NCI-H748 (cell line): ENCODE measurements at regions not wholly inside any gene's neighbourhood (a gene's known extent, or its start where the extent isn't known, plus 50 kb on each side); places are given as distances from the start of the nearest gene placed in this dataset.
"Not testable (repeated sequence)": the region's sequence is repeated elsewhere in the genome, so short reads cannot be mapped to it uniquely, and the experiment has no call there.

Experiments
- DNase-seq: peaks from one replicate; lab custom pipeline; 2025; ENCODE audit not compliant: unreplicated experiment; lab: John Stamatoyannopoulos, UW

GRCh38 chr13:60699636-60700035 lies 302.6 kb downstream of the TDRD3 start:
- no peak for DNase-seq

- no peak for DNase-seq
Observed at GRCh38 chr13:60696602-60697001, 299.6 kb downstream of the TDRD3 start.

- DNase-seq: no peak
Observed at GRCh38 chr13:60691268-60691667, 294.2 kb downstream of the TDRD3 start.

- DNase-seq: no peak
Observed at GRCh38 chr13:60690604-60691003, 293.6 kb downstream of the TDRD3 start.

GRCh38 chr13:60689571-60689970 lies 292.6 kb downstream of the TDRD3 start:
- DNase-seq: no peak

- DNase-seq: no peak
Observed at GRCh38 chr13:60689076-60689475, 292.1 kb downstream of the TDRD3 start.

GRCh38 chr13:60679928-60680694 lies 283.1 kb downstream of the TDRD3 start:
- DNase-seq: no peak

- no peak for DNase-seq
Observed at GRCh38 chr13:60679131-60679530, 282.1 kb downstream of the TDRD3 start.

- no peak for DNase-seq
Observed at GRCh38 chr13:60671386-60671785, 274.4 kb downstream of the TDRD3 start.

- no peak for DNase-seq
Observed at GRCh38 chr13:60663788-60664187, 266.8 kb downstream of the TDRD3 start.

GRCh38 chr13:60662595-60662994 lies 265.6 kb downstream of the TDRD3 start:
- no peak for DNase-seq

- no peak for DNase-seq
Observed at GRCh38 chr13:60661521-60661920, 264.5 kb downstream of the TDRD3 start.

- DNase-seq: not testable (repeated sequence)
Observed at GRCh38 chr13:60657586-60657985, 260.6 kb downstream of the TDRD3 start.

GRCh38 chr13:60655256-60655655 lies 258.2 kb downstream of the TDRD3 start:
- peak; percentile 45 for DNase-seq

GRCh38 chr13:60654415-60654814 lies 257.4 kb downstream of the TDRD3 start:
- peak; percentile 60 for DNase-seq

GRCh38 chr13:60647547-60647946 lies 250.5 kb downstream of the TDRD3 start:
- DNase-seq: no peak

GRCh38 chr13:60646620-60647019 lies 249.6 kb downstream of the TDRD3 start:
- no peak for DNase-seq

GRCh38 chr13:60645676-60646075 lies 248.7 kb downstream of the TDRD3 start:
- no peak for DNase-seq

GRCh38 chr13:60642552-60642951 lies 245.5 kb downstream of the TDRD3 start:
- DNase-seq: no peak

GRCh38 chr13:60629158-60629557 lies 232.1 kb downstream of the TDRD3 start:
- DNase-seq: peak; percentile 7

- peak; percentile 66 for DNase-seq
Observed at GRCh38 chr13:60627071-60627686, 230.2 kb downstream of the TDRD3 start.
